NCI-H446 treated with DMSO at 0.1 percent for 48 hours (cell line): ENCODE measurements at regions not wholly inside any gene's neighbourhood (a gene's known extent, or its start where the extent isn't known, plus 50 kb on each side); places are given as distances from the start of the nearest gene placed in this dataset.
"Not testable (repeated sequence)": the region's sequence is repeated elsewhere in the genome, so short reads cannot be mapped to it uniquely, and the experiment has no call there.

ENCODE experiments used
- DNase-seq: peaks from one replicate; lab custom pipeline; 2025; lab: John Stamatoyannopoulos, UW

- no peak for DNase-seq
Measured at GRCh38 chr1:96425382-96426129, 296.0 kb upstream of the PTBP2 start.

GRCh38 chr1:96427616-96428015, 294.0 kb upstream of the PTBP2 start:
- no peak for DNase-seq

- DNase-seq = no peak
Measured at GRCh38 chr1:96445302-96445701, 276.3 kb upstream of the PTBP2 start.

DNA sequence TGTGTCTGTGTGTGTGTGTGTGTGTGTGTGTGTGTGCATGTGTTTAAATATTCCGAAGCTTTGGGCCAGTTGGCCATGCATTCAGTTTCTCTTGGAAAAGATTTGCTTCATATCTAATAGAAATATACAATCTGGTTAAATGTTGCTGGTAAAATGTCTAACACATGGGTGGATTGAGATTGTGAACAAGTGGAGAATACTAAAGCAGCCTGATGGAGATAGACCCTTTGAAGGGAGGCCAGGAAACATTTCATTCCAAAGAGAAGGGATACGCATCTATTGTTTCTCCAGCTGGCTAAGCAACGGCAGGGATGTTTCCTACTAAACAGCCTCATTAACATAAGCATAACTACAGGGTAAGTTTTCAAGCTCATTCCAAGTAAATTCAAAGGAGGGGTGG, 257.5 kb upstream of the PTBP2 start:
- DNase-seq = no peak

GRCh38 chr1:96464522-96464921, 257.1 kb upstream of the PTBP2 start:
- DNase-seq = no peak

DNA sequence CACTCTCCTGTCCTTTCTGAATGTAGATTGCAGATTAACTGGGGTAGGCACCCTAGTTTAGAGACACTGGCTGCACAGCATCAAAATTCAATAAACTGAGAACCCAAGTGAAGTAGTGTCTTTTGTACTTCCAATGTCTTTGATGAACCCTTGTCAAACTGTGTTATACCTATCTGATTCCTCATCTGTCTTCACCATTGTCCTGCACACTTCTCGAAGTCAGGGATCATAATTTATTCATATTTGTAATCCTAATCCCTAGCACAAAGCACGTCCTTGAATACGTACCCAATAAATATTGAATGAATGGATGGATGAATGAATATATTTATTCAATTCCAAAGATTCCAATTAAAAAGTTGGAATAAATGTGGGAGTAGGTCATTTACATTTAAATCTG, 256.6 kb upstream of the PTBP2 start:
- DNase-seq = no peak

- no peak for DNase-seq
Measured at GRCh38 chr1:96465441-96465840, 256.1 kb upstream of the PTBP2 start.

GRCh38 chr1:96466842-96467241, 254.7 kb upstream of the PTBP2 start:
- DNase-seq = no peak

- DNase-seq = not testable (repeated sequence)
Measured at GRCh38 chr1:96469726-96470125, 251.9 kb upstream of the PTBP2 start.

DNA sequence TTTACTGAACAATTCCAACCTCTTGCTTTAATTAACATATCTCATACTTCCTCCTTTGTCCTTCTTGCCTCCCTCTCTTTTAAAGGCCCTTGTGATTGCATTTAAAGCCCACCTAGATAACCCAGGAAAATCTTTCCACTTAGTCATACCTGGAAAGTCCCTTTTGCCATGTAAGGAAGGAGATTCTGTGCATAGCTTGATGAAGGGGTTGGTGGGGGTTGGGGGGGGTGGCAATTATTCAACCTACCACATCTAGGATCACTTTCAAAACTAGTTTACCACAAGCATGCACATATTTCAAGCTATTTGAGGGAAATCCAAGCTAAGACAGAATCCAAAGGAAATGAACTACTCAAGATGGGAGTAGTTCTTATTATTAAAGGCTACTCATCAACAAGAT, 249.1 kb upstream of the PTBP2 start:
- no peak for DNase-seq

DNA sequence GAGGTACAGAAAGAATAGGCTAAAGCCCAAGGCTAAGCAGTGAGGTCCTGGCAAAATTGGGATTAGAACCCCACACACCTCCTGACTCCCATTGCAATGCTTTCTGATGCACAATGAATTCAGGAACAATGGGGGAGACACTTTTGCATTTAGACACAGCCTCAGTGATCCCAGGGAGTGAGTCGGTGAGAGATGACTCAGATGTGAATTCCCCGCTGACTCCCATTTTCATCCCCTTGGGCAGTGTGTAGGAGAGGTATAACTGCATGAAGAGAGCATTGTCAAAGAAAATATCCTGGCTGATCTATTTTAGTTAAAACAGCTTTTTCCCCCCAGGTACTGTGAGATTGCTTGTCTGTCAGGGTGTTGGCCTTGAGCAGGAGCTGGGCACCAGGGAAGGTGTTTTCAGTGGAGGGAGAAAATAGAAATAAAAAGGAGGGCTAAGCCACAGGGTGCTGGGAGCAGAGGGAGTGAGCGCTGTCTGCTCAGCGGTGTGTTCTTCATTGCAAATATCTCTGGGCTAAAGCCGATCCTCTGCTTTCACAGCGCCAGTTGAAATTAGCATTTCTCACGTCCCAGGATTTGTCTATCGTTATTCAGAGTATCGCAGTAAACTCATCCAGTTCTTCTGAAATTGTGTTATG, 247.7 kb upstream of the PTBP2 start:
- no peak for DNase-seq

GRCh38 chr1:96474985-96475743, 246.4 kb upstream of the PTBP2 start:
- DNase-seq = no peak

DNA sequence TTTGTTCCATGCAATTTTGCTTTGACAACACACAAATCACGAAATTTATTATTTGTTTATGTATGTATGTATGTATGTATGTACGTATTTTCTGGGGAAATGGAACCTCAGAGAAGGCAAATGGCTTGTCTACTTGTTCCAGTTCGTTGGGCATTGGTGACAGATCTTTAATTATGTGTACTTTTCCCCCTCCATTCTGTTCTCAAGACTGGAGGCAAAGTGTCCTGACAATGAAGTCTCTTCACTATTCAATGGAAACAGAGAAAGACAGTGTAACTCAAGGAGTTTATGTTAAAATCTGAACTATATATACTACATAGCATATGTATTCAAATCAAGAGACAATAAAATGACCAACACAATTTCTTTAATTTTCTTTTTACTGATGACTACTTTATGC, 245.7 kb upstream of the PTBP2 start:
- no peak for DNase-seq

- DNase-seq = no peak
Measured at GRCh38 chr1:96478228-96478627, 243.4 kb upstream of the PTBP2 start.

GRCh38 chr1:96481409-96481808, 240.2 kb upstream of the PTBP2 start:
- no peak for DNase-seq

DNA sequence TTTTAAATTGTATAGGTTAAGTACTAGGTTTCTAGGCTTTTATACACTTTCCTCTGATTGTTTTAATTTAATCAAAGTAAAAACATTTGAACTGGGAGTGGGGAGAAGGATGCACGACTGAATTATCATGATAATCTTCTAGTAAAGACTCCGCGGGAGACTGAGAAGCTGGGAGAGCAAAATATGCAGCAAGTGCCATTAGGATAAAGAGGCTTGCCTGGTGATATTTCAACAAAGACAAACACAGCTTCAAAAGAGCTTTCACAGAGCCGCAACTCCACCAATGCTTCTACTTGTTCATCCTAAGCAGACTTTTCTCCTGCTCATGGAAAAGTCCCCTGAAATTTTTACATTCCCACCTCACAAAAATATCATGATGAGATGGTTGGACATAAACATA, 239.0 kb upstream of the PTBP2 start:
- no peak for DNase-seq

- DNase-seq = no peak
Measured at GRCh38 chr1:96487394-96487793, 234.2 kb upstream of the PTBP2 start.

- DNase-seq = no peak
Measured at GRCh38 chr1:96487971-96488370, 233.6 kb upstream of the PTBP2 start.

GRCh38 chr1:96488777-96489176, 232.8 kb upstream of the PTBP2 start:
- DNase-seq = no peak

- DNase-seq = no peak
Measured at GRCh38 chr1:96492236-96492635, 229.3 kb upstream of the PTBP2 start.

DNA sequence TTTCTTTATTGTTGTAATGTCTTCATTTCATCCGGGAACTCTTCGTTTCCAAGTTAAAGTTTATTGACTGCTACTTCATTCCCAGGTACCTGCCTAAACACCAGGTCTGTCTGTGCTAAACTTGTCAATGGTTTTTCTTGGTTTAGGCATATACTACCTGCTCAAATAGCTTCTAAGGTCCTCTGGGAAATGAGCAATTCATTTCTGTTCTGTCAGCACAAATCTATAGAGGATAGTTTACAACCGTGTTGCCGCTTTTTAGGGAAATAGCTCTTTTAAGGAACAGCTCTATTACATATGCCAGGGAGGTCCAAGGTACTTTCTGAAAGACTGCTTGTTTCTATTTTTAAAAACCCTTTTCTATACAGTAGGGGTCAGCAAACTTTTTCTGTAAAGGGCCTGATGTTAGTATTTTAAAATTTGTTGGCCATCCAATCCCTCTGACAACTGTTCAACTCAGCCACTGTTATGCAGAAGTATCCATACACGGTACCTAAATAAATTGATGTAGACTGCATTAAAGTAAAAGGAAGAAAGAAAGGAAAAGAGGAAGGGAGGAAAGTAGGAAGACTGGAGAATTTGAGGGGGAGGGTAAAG, 222.7 kb upstream of the PTBP2 start:
- no peak for DNase-seq

GRCh38 chr1:96508233-96508632, 213.4 kb upstream of the PTBP2 start:
- no peak for DNase-seq

- no peak for DNase-seq
Measured at GRCh38 chr1:96509339-96509738, 212.2 kb upstream of the PTBP2 start.
